ENCODE measurements at regions not wholly inside any gene's neighbourhood (a gene's known extent, or its start where the extent isn't known, plus 50 kb on each side); places are given as distances from the start of the nearest gene placed in this dataset.
A peak's percentile ranks its signal among the peaks of the same experiment; 100 is the strongest.
"Not testable (repeated sequence)": the region's sequence is repeated elsewhere in the genome, so short reads cannot be mapped to it uniquely, and the experiment has no call there.

DNA sequence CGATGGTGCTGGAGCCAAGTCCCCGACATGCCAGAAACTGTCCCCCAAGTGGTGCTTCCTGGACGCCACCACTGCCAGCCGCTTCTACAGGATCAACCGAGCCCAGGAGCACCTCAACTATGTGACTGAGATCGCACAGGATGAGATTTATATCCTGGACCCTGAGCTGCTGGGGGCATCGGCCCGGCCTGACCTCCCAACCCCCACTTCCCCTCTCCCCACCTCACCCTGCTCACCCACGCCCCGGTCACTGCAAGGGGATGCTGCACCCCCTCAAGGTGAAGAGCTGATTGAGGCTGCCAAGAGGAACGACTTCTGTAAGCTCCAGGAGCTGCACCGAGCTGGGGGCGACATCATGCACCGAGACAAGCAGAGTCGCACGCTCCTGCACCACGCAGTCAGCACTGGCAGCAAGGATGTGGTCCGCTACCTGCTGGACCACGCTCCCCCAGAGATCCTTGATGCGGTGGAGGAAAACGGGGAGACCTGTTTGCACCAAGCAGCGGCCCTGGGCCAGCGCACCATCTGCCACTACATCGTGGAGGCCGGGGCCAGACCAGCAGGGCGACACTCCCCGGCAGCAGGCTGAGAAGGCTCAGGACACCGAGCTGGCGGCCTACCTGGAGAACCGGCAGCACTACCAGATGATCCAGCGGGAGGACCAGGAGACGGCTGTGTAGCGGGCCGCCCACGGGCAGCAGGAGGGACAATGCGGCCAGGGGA, 91.0 kb downstream of the LACC1 start:
- H3K27ac ChIP-seq; H3K9me3 ChIP-seq; in situ Hi-C loops (cut with MboI; ENCODE audit: low sequenced_read_pairs in 4 of 4); DNase-seq; intact Hi-C loops (cut with DNase I; ENCODE audit: low total_unique reads); H3K4me3 ChIP-seq; H3K27me3 ChIP-seq; ATAC-seq; H3K4me1 ChIP-seq; H3K36me3 ChIP-seq: not testable (repeated sequence)

DNA sequence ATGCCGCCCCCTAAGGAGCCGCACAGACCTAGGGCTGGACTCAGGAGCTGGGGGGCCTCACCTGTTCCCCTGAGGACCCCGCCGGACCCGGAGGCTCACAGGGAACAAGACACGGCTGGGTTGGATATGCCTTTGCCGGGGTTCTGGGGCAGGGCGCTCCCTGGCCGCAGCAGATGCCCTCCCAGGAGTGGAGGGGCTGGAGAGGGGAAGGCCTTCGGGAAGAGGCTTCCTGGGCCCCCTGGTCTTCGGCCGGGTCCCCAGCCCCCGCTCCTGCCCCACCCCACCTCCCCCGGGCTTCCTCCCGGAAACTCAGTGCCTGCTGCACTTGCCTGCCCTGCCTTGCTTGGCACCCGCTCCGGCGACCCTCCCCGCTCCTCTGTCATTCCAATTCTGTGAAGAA, 91.6 kb downstream of the LACC1 start:
- H3K27me3 ChIP-seq; intact Hi-C loops (cut with DNase I; ENCODE audit: low total_unique reads); H3K27ac ChIP-seq; in situ Hi-C loops (cut with MboI; ENCODE audit: low sequenced_read_pairs in 4 of 4); DNase-seq; H3K4me1 ChIP-seq; H3K4me3 ChIP-seq; H3K36me3 ChIP-seq; ATAC-seq; H3K9me3 ChIP-seq: not testable (repeated sequence)

DNA sequence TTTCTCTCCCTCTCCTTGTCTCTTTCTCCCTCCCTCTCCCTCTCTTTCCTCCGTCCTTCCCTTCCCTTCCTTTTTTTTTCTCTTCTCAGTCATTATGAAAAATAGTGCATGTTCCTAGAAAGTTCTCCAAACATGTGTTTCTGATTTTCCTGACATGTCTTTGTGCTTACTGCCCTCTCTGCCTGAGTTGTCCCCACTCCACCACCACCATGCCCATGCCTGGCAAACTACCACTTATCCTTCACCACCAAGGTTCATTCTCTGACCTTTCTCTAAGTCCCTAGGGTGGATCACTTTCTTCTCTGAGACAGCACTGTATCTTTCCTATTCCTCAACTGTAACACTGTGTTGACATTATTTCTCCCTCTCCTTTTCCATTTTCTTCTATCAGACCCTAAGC, 98.2 kb downstream of the LACC1 start:
- Histone ChIP-seq H3K36me3 (no peaks in the 10 kb centered on the region), H3K9me3 (no peaks in the 10 kb centered on the region), H3K4me3 (no peak overlapping the region), H3K27me3 (no peaks in the 10 kb centered on the region), H3K4me1 (peaks cover 9 to 11% of the 10 kb centered on the region in 2 donors), H3K27ac (no peak overlapping the region)
- intact Hi-C loops (cut with DNase I; ENCODE audit: low total_unique reads) = no loop called here
- DNase-seq (no peak), ATAC-seq (no peak)
- no peak for TF ChIP-seq POLR2A (IDR thresholded peaks at IDR 0.05)
- TF ChIP-seq, protein P1, sequence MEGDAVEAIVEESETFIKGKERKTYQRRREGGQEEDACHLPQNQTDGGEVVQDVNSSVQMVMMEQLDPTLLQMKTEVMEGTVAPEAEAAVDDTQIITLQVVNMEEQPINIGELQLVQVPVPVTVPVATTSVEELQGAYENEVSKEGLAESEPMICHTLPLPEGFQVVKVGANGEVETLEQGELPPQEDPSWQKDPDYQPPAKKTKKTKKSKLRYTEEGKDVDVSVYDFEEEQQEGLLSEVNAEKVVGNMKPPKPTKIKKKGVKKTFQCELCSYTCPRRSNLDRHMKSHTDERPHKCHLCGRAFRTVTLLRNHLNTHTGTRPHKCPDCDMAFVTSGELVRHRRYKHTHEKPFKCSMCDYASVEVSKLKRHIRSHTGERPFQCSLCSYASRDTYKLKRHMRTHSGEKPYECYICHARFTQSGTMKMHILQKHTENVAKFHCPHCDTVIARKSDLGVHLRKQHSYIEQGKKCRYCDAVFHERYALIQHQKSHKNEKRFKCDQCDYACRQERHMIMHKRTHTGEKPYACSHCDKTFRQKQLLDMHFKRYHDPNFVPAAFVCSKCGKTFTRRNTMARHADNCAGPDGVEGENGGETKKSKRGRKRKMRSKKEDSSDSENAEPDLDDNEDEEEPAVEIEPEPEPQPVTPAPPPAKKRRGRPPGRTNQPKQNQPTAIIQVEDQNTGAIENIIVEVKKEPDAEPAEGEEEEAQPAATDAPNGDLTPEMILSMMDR (IDR thresholded peaks at IDR 0.05 in 4 of 5, conservative IDR thresholded peaks at IDR 0.05 in 1 of 5) = no peak
- in situ Hi-C loops (cut with MboI; ENCODE audit: low sequenced_read_pairs in 4 of 4) = no loop called here

DNA sequence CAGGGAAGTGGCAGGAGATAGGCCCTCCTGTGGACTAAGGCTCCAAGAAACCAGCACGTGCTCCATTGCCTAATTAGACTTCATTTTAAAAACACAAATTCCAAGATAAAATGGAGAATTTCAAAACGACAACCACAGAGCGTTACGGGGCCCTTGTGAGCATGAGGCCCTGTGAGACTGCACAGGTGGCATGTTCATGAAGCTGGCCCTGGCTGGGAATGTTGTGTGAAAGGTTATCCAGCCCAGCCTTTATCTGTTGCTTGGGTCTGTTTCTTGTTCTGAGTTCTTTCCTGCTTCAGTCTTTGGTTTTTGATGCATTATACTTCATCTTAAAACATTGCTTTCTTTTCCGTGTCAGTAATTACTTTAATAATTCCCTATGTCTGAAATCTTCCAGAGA, 99.0 kb downstream of the LACC1 start:
- Histone ChIP-seq H3K27me3 (no peaks in the 10 kb centered on the region), H3K27ac (no peak overlapping the region), H3K4me3 (no peak overlapping the region), H3K9me3 (no peaks in the 10 kb centered on the region), H3K36me3 (no peaks in the 10 kb centered on the region), H3K4me1 (peaks cover 9 to 11% of the 10 kb centered on the region in 2 donors)
- in situ Hi-C loops (cut with MboI; ENCODE audit: low sequenced_read_pairs in 4 of 4) (no loop called here), intact Hi-C loops (cut with DNase I; ENCODE audit: low total_unique reads) (no loop called here)
- ATAC-seq (peak; percentile 28 to 51), DNase-seq (no peak)
- no peak for TF ChIP-seq POLR2A (IDR thresholded peaks at IDR 0.05)
- TF ChIP-seq, protein P1 (IDR thresholded peaks at IDR 0.05 in 4 of 5, conservative IDR thresholded peaks at IDR 0.05 in 1 of 5) = no peak

DNA sequence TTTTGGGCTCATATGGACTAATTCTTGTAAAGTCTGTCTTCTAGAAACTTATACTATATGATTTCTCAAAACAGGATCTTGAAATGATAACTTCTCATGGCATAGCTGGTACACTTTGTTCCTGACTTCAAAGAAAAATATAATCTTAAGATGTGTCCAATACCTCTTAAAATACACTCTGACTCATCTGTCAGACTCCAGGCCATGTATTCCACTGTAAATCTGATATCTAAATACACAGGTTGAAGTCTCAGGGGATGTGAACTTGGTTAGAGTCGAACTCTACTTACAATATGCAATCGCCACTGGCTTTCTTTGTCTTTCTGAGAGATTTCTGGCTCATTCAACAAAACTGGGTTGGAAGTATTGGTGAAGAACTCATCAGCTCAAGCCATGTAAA, 99.8 kb downstream of the LACC1 start:
- H3K27me3 ChIP-seq = no peaks in the 10 kb centered on the region
- ATAC-seq (peak; percentile 95 to 99), DNase-seq (no peak)
- H3K36me3 ChIP-seq = no peaks in the 10 kb centered on the region
- H3K4me1 ChIP-seq = peaks cover 9 to 11% of the 10 kb centered on the region in 2 donors
- intact Hi-C loops (cut with DNase I; ENCODE audit: low total_unique reads) (no loop called here), in situ Hi-C loops (cut with MboI; ENCODE audit: low sequenced_read_pairs in 4 of 4) (no loop called here)
- H3K4me3 ChIP-seq = no peak overlapping the region
- H3K27ac ChIP-seq = peak overlapping the region in 3 of 4 donors; percentile 25 to 50 (median 35)
- TF ChIP-seq, protein P1 (IDR thresholded peaks at IDR 0.05 in 4 of 5, conservative IDR thresholded peaks at IDR 0.05 in 1 of 5) = no peak
- no peak for TF ChIP-seq POLR2A (IDR thresholded peaks at IDR 0.05)
- no peaks in the 10 kb centered on the region for H3K9me3 ChIP-seq

DNA sequence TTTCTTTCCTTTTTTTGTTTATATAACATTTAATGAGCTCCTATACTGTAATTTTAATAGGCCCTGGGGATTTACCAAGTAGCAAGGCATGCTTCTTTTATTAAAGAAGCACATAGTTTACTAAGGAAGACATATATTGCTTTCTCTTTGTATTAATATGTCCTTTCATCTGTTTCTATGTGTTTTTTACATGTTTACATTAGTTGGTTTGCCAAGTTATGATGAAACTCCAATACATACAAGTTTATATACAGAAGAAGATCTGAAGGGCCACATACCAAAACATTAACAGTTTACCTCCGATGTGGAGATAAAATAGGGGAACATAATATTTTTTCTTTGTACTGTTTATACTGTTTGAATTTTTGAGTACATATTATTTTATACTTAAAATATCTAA, 100.9 kb downstream of the LACC1 start:
- H3K27me3 ChIP-seq = no peaks in the 10 kb centered on the region

More for the DNA sequence above, 100.9 kb downstream of the LACC1 start:
- in situ Hi-C loops (cut with MboI; ENCODE audit: low sequenced_read_pairs in 4 of 4) (no loop called here), intact Hi-C loops (cut with DNase I; ENCODE audit: low total_unique reads) (loop anchor here (5.0 kb wide), 1 partner anchor 37 kb away; no protein-coding TSS in a partner anchor)
- TF ChIP-seq, protein P1 (IDR thresholded peaks at IDR 0.05 in 4 of 5, conservative IDR thresholded peaks at IDR 0.05 in 1 of 5) = no peak
- no peak for TF ChIP-seq POLR2A (IDR thresholded peaks at IDR 0.05)
- ATAC-seq (no peak), DNase-seq (no peak)
- H3K36me3 ChIP-seq = no peaks in the 10 kb centered on the region
- H3K4me1 ChIP-seq = peaks cover 9 to 11% of the 10 kb centered on the region in 2 donors
- H3K27ac ChIP-seq = no peak overlapping the region
- no peak overlapping the region for H3K4me3 ChIP-seq
- H3K9me3 ChIP-seq = no peaks in the 10 kb centered on the region
